ENCODE measurements at regions not wholly inside any gene's neighbourhood (a gene's known extent, or its start where the extent isn't known, plus 50 kb on each side); places are given as distances from the start of the nearest gene placed in this dataset.

DNA sequence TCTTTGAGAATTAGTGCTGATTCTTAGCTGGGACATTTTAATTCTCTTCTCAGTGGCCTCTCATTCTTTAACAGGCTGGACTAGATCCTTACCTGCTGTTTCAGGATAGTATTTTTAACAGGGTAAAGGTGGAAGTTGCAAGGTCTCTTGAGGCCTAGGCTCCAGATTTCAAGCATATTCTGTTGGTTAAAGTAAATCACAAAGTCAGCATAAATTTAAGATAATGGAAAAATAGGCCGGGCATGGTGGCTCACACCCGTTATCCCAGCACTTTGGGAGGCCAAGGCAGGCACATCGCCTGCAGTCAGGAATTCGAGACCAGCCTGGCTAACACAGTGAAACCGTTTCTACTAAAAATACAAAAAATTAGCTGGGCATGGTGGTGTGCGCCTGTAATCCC lies 1149.0 kb downstream of the EPHA7 start:
- DNase-seq (ENCODE audit: low read depth in 1 of 2, low spot score in 1 of 2) = no peak
- H3K27ac ChIP-seq (replicated peaks) = no peak overlapping the region
- no peak overlapping the region for H3K4me3 ChIP-seq (replicated peaks; ENCODE audit: insufficient read depth, low read length)
- no peak for TF ChIP-seq GABPA (IDR thresholded peaks at IDR 0.05; ENCODE audit: low read depth)
- TF ChIP-seq, protein P1, sequence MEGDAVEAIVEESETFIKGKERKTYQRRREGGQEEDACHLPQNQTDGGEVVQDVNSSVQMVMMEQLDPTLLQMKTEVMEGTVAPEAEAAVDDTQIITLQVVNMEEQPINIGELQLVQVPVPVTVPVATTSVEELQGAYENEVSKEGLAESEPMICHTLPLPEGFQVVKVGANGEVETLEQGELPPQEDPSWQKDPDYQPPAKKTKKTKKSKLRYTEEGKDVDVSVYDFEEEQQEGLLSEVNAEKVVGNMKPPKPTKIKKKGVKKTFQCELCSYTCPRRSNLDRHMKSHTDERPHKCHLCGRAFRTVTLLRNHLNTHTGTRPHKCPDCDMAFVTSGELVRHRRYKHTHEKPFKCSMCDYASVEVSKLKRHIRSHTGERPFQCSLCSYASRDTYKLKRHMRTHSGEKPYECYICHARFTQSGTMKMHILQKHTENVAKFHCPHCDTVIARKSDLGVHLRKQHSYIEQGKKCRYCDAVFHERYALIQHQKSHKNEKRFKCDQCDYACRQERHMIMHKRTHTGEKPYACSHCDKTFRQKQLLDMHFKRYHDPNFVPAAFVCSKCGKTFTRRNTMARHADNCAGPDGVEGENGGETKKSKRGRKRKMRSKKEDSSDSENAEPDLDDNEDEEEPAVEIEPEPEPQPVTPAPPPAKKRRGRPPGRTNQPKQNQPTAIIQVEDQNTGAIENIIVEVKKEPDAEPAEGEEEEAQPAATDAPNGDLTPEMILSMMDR (IDR thresholded peaks at IDR 0.05; ENCODE audit: insufficient read depth, low read length) = no peak
- TF ChIP-seq, protein P2, sequence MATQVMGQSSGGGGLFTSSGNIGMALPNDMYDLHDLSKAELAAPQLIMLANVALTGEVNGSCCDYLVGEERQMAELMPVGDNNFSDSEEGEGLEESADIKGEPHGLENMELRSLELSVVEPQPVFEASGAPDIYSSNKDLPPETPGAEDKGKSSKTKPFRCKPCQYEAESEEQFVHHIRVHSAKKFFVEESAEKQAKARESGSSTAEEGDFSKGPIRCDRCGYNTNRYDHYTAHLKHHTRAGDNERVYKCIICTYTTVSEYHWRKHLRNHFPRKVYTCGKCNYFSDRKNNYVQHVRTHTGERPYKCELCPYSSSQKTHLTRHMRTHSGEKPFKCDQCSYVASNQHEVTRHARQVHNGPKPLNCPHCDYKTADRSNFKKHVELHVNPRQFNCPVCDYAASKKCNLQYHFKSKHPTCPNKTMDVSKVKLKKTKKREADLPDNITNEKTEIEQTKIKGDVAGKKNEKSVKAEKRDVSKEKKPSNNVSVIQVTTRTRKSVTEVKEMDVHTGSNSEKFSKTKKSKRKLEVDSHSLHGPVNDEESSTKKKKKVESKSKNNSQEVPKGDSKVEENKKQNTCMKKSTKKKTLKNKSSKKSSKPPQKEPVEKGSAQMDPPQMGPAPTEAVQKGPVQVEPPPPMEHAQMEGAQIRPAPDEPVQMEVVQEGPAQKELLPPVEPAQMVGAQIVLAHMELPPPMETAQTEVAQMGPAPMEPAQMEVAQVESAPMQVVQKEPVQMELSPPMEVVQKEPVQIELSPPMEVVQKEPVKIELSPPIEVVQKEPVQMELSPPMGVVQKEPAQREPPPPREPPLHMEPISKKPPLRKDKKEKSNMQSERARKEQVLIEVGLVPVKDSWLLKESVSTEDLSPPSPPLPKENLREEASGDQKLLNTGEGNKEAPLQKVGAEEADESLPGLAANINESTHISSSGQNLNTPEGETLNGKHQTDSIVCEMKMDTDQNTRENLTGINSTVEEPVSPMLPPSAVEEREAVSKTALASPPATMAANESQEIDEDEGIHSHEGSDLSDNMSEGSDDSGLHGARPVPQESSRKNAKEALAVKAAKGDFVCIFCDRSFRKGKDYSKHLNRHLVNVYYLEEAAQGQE (IDR thresholded peaks at IDR 0.05; ENCODE audit: insufficient replicate concordance, low read depth) = no peak
- TF ChIP-seq POLR2AphosphoS5 (IDR thresholded peaks at IDR 0.05; ENCODE audit: low read depth) = no peak
- no peak for TF ChIP-seq SPI1 (IDR thresholded peaks at IDR 0.05; ENCODE audit: borderline replicate concordance, low read depth)
- no peaks in the 10 kb centered on the region for H3K27me3 ChIP-seq (ENCODE audit: insufficient read depth, poor library complexity, severe bottlenecking)

DNA sequence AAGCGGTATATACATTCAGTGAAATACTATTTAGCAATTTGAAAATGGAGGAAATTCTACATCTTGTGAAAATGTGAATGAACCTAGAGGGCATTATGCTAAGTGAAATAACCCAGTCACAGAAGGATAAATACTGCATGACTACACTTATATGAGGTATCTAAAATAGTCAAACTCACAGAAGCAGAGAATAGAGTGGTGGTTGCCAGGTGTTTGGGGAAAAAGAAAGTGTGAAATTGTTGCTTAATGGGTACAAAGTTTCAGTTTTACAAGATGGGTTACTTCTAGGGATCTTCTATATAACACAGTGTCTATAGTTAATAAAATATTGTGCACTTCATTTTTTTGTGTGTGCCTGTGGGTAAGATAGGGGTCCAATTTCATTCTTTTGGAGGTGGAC lies 1152.0 kb downstream of the EPHA7 start:
- no peak overlapping the region for H3K27ac ChIP-seq (replicated peaks)
- H3K4me3 ChIP-seq (replicated peaks; ENCODE audit: insufficient read depth, low read length) = no peak overlapping the region
- no peaks in the 10 kb centered on the region for H3K27me3 ChIP-seq (ENCODE audit: insufficient read depth, poor library complexity, severe bottlenecking)
- TF ChIP-seq, protein P1 (IDR thresholded peaks at IDR 0.05; ENCODE audit: insufficient read depth, low read length) = no peak
- TF ChIP-seq POLR2AphosphoS5 (IDR thresholded peaks at IDR 0.05; ENCODE audit: low read depth) (no peak), SPI1 (IDR thresholded peaks at IDR 0.05; ENCODE audit: borderline replicate concordance, low read depth) (no peak), GABPA (IDR thresholded peaks at IDR 0.05; ENCODE audit: low read depth) (no peak)
- TF ChIP-seq, protein P2 (IDR thresholded peaks at IDR 0.05; ENCODE audit: insufficient replicate concordance, low read depth) = no peak
- no peak for DNase-seq (ENCODE audit: low read depth in 1 of 2, low spot score in 1 of 2)

DNA sequence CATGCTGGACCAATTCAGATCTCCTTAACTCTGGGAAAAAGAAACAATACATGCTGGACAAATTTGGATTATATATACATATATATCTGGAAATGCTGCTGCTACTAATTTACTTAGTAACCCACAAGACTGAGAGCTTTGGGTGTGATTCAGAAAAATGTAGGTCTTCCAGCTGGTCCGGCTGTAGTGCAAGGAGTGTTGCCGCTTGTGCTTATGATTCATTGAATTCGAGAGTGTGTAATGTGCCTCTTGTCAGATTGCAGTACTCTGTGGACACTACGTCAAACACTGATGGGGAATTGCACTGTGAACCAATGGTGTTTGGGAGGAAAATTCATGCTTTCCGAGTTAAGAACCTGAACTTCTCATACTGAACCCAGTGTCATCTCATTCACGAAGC lies 1155.5 kb downstream of the EPHA7 start:
- TF ChIP-seq, protein P2 (IDR thresholded peaks at IDR 0.05; ENCODE audit: insufficient replicate concordance, low read depth) = no peak
- TF ChIP-seq GABPA (IDR thresholded peaks at IDR 0.05; ENCODE audit: low read depth) (no peak), SPI1 (IDR thresholded peaks at IDR 0.05; ENCODE audit: borderline replicate concordance, low read depth) (no peak), POLR2AphosphoS5 (IDR thresholded peaks at IDR 0.05; ENCODE audit: low read depth) (no peak)
- TF ChIP-seq, protein P1 (IDR thresholded peaks at IDR 0.05; ENCODE audit: insufficient read depth, low read length) = no peak
- Histone ChIP-seq H3K27ac (replicated peaks) (no peak overlapping the region), H3K4me3 (replicated peaks; ENCODE audit: insufficient read depth, low read length) (no peak overlapping the region), H3K27me3 (ENCODE audit: insufficient read depth, poor library complexity, severe bottlenecking) (no peaks in the 10 kb centered on the region)
- DNase-seq (ENCODE audit: low read depth in 1 of 2, low spot score in 1 of 2) = no peak
